BJ (cell line): ENCODE measurements at regions not wholly inside any gene's neighbourhood (a gene's known extent, or its start where the extent isn't known, plus 50 kb on each side); places are given as distances from the start of the nearest gene placed in this dataset.
A peak's percentile ranks its signal among the peaks of the same experiment; 100 is the strongest.

ENCODE experiments used
- CTCF ChIA-PET: fragments of 350-600 bp; formaldehyde crosslinking; extraction: SDS; loops from one replicate; lab custom pipeline; 2021; ENCODE audit warnings: antibody characterized with exemption, inconsistent platforms; lab: Yijun Ruan, JAX
- POLR2A ChIA-PET: fragments of 300-600 bp; sonication (Branson Sonifier 250); formaldehyde crosslinking; extraction: SDS; loops from one replicate; lab custom pipeline; 2021; ENCODE audit warnings: antibody characterized with exemption; lab: Charles Lee
- DNase-seq: peaks from one replicate; pipeline ENCODE4 v3.0.0-alpha.2; 2011; ENCODE audit warnings: low read depth
- H3K27me3 ChIP-seq: 2 replicates; pipeline ENCODE4 v1.6.0; 2011; ENCODE audit warnings: low read length; ENCODE audit not compliant: control insufficient read depth, insufficient read depth
- H3K36me3 ChIP-seq: 2 replicates; pipeline ENCODE4 v1.5.1; 2011; ENCODE audit warnings: low read length; ENCODE audit not compliant: control insufficient read depth, insufficient read depth
- H3K4me3 ChIP-seq: 2 replicates; pipeline ENCODE4 v1.5.1; 2011; ENCODE audit warnings: low read depth, mild to moderate bottlenecking, control low read depth, low read length
- CTCF ChIP-seq: IDR thresholded peaks from 2 replicates; pipeline ENCODE4 v1.5.1; 2011; ENCODE audit warnings: low read depth, mild to moderate bottlenecking, control low read depth, inconsistent platforms, low read length, moderate library complexity; ENCODE audit not compliant: insufficient read depth

- CTCF ChIA-PET = interaction anchor here (0.6 to 1.2 kb wide), 3 partner anchors 9 to 110 kb away, joined by 3 read pairs; no protein-coding TSS in a partner anchor
- no peak overlapping the region for H3K4me3 ChIP-seq
- no peaks in the 10 kb centered on the region for H3K27me3 ChIP-seq
- TF ChIP-seq CTCF = no peak
- no peaks in the 10 kb centered on the region for H3K36me3 ChIP-seq
- POLR2A ChIA-PET = no interaction called here
- DNase-seq = no peak
Observed at GRCh38 chr1:170252851-170253579, 107.3 kb downstream of the NTMT2 start.

GRCh38 chr1:170254371-170254770, 108.6 kb downstream of the NTMT2 start:
- TF ChIP-seq CTCF = no peak
- H3K4me3 ChIP-seq = no peak overlapping the region
- ChIA-PET CTCF (no interaction called here), POLR2A (no interaction called here)
- no peak for DNase-seq
- no peaks in the 10 kb centered on the region for H3K27me3 ChIP-seq
- H3K36me3 ChIP-seq = no peaks in the 10 kb centered on the region

GRCh38 chr1:170261669-170262068, 115.9 kb downstream of the NTMT2 start:
- no peak for TF ChIP-seq CTCF
- CTCF ChIA-PET = interaction anchor here (0.9 kb wide), 2 partner anchors 23 to 163 kb away, joined by 3 to 5 read pairs; no protein-coding TSS in a partner anchor
- DNase-seq = peak; percentile 54
- Histone ChIP-seq H3K4me3 (no peak overlapping the region), H3K36me3 (no peaks in the 10 kb centered on the region), H3K27me3 (no peaks in the 10 kb centered on the region)
- POLR2A ChIA-PET = no interaction called here

GRCh38 chr1:170262276-170262939, 116.6 kb downstream of the NTMT2 start:
- H3K36me3 ChIP-seq = no peaks in the 10 kb centered on the region
- H3K27me3 ChIP-seq = no peaks in the 10 kb centered on the region
- CTCF ChIA-PET = interaction anchor here (0.9 kb wide), 1 partner anchor 24 kb away, joined by 3 read pairs; no protein-coding TSS in a partner anchor
- H3K4me3 ChIP-seq = no peak overlapping the region
- POLR2A ChIA-PET = no interaction called here
- no peak for TF ChIP-seq CTCF
- no peak for DNase-seq

- no peak for TF ChIP-seq CTCF
- no peak overlapping the region for H3K4me3 ChIP-seq
- no peaks in the 10 kb centered on the region for H3K36me3 ChIP-seq
- ChIA-PET POLR2A (no interaction called here), CTCF (no interaction called here)
- DNase-seq = no peak
- no peaks in the 10 kb centered on the region for H3K27me3 ChIP-seq
Observed at GRCh38 chr1:170265234-170265633, 119.5 kb downstream of the NTMT2 start.
